ENCODE measurements at regions not wholly inside any gene's neighbourhood (a gene's known extent, or its start where the extent isn't known, plus 50 kb on each side); places are given as distances from the start of the nearest gene placed in this dataset.

GRCh38 chr2:193518041-193518817 lies 1323.5 kb upstream of the TMEFF2 start:
- TF ChIP-seq CTCF (IDR thresholded peaks at IDR 0.05; ENCODE audit: borderline replicate concordance, insufficient read depth, low read depth, low read length): no peak
- H3K4me3 ChIP-seq (ENCODE audit: low read depth, low read length): no peak overlapping the region

DNA sequence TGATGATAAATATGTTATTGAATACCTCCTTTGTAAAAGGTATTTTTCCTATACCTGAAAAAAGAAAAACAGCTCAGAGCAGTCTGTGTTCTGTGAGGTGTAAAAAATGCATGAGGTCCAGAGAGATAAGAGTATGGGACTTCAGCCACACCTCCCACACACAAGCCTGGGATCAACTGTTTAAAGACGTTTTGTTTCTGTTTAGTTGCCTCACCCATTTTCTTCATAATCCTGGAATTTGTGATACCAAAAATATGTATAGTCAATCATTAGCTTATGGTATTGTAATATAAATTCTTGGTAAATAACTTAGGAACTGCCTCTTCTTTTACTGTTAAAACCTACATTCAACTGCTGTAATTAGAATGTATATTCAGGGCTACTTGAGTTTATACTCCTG lies 1322.9 kb upstream of the TMEFF2 start:
- H3K4me3 ChIP-seq (ENCODE audit: low read depth, low read length): no peak overlapping the region
- TF ChIP-seq CTCF (IDR thresholded peaks at IDR 0.05; ENCODE audit: borderline replicate concordance, insufficient read depth, low read depth, low read length): no peak

- no peak for TF ChIP-seq CTCF (IDR thresholded peaks at IDR 0.05; ENCODE audit: borderline replicate concordance, insufficient read depth, low read depth, low read length)
- H3K4me3 ChIP-seq (ENCODE audit: low read depth, low read length): no peak overlapping the region
These were observed 1311.3 kb upstream of the TMEFF2 start for GRCh38 chr2:193506035-193506434.

DNA sequence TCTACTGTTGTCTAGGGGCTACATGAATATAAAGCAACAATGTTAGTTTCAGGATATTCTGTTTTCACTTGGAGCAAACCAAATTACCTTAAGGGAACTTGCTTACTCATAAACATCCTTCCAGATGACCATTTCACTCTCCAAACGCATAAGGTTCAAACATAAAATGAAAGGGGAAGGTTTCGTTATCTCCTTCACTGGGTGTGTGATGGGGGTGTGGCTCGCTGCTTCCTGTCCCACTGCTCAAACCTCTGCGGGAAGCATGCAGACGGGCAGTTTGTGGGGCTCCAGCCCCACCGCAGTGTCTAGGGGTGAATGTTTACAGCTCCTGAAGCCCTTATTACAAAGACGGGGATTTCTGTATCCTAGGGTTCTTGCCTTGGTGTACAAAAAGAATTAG lies 1310.9 kb upstream of the TMEFF2 start:
- no peak overlapping the region for H3K4me3 ChIP-seq (ENCODE audit: low read depth, low read length)
- no peak for TF ChIP-seq CTCF (IDR thresholded peaks at IDR 0.05; ENCODE audit: borderline replicate concordance, insufficient read depth, low read depth, low read length)

GRCh38 chr2:193502363-193503035 lies 1307.8 kb upstream of the TMEFF2 start:
- no peak for TF ChIP-seq CTCF (IDR thresholded peaks at IDR 0.05; ENCODE audit: borderline replicate concordance, insufficient read depth, low read depth, low read length)
- H3K4me3 ChIP-seq (ENCODE audit: low read depth, low read length): no peak overlapping the region

DNA sequence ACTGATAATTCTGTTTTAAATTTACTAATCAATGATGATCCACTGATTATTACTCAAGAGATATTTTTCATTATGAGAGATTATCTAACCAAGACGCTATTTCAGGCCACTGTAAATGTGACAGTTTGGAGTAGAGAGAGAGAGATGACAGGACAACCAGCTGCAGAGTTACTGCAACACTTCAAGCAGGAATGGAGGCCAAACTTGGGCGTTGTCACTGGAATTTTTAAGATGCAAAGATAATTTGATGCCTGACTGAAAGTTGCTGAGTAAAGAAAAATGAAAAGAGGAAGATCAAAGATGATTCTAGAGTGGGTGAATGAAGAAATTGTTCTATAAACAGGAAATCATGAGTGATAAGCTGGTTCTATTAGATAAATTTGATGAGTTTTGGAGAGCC lies 1302.1 kb upstream of the TMEFF2 start:
- no peak overlapping the region for H3K4me3 ChIP-seq (ENCODE audit: low read depth, low read length)
- TF ChIP-seq CTCF (IDR thresholded peaks at IDR 0.05; ENCODE audit: borderline replicate concordance, insufficient read depth, low read depth, low read length): no peak

GRCh38 chr2:193482557-193482956 lies 1287.8 kb upstream of the TMEFF2 start:
- H3K4me3 ChIP-seq (ENCODE audit: low read depth, low read length): no peak overlapping the region
- no peak for TF ChIP-seq CTCF (IDR thresholded peaks at IDR 0.05; ENCODE audit: borderline replicate concordance, insufficient read depth, low read depth, low read length)
